OCI-LY7 (cell line): ENCODE measurements at regions not wholly inside any gene's neighbourhood (a gene's known extent, or its start where the extent isn't known, plus 50 kb on each side); places are given as distances from the start of the nearest gene placed in this dataset.

Experiments used
- CTCF ChIP-seq: fragments of 200-600 bp; sonication (generic); conservative IDR thresholded peaks from 2 replicates; pipeline ENCODE4 v1.5.1; 2014; ENCODE audit warnings: mild to moderate bottlenecking, antibody characterized with exemption, low read length, moderate library complexity, mixed read lengths
- EZH2phosphoT487 ChIP-seq: fragments of 200-600 bp; sonication (generic); IDR thresholded peaks from 2 replicates; pipeline ENCODE4 v1.6.1; 2018; ENCODE audit warnings: low read depth, borderline replicate concordance, mild to moderate bottlenecking, mixed run types, antibody characterized with exemption, low read length, moderate library complexity, mixed read lengths

- TF ChIP-seq CTCF (no peak), EZH2phosphoT487 (no peak)
Observed at GRCh38 chr4:28760003-28760402, 1899.4 kb downstream of the STIM2 start.
